HG03565 (cell line): ENCODE measurements at regions not wholly inside any gene's neighbourhood (a gene's known extent, or its start where the extent isn't known, plus 50 kb on each side); places are given as distances from the start of the nearest gene placed in this dataset.

ENCODE experiments used
- ATAC-seq: cut with Tn5 transposase; IDR thresholded peaks from one replicate; pipeline ENCODE4 v1.9.1; 2021; ENCODE audit warnings: mild to moderate bottlenecking, moderate library complexity; ENCODE audit not compliant: unreplicated experiment

DNA sequence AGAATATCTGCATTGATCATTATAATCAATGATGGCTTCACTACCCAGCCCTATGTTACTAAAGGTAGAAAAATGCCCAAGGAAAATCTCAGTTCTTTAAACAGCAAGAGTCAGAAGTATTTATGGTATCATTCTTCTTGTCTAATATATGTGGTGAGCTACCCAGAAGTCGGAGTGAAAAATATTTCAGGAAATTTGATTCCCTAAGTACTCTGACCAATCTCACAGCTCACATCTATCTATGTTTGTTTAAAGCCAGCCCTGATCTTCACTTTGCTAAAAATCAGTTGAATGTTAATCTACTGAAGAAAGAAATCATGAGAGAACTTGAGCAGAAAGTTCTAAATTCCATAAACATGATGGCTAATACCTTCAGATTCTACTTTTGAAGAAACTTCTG, 522.9 kb upstream of the SLIT2 start:
- ATAC-seq: no peak

DNA sequence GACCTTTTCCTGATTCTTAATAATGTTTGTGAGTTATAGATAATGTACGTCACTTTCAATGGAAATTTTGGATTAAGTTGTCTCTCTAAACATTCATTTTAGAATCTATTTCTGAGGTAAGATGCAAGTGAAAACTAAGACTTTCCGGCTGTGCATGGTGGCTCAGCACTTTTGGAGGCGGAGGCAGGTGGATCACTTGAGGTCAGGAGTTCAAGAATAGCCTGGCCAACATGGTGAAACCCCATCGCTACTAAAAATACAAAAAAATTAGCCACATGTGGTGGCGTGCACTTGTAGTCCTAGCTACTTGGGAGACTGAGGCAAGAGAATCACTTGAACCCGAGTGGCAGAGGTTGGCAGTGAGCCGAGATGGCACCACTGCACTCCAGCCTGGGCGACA, 524.6 kb upstream of the SLIT2 start:
- ATAC-seq: no peak

DNA sequence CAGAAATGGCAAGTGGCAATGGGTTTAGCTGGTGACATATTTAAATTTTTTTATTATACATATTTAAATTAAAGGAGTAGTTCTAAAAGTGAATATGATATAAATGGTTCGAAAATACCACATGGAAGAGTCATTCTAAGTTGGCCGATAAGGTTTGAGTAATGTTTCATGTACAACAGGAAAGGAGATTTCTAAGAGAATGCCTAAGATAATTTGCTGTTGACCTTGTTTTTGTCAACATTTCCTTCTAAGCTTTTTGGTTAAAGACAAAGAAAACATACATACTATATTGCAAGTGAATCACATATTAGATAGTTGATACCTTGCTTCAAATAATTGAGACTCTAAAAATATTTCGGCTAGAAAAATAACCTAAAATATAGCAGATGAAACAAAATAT, 526.6 kb upstream of the SLIT2 start:
- ATAC-seq: no peak

DNA sequence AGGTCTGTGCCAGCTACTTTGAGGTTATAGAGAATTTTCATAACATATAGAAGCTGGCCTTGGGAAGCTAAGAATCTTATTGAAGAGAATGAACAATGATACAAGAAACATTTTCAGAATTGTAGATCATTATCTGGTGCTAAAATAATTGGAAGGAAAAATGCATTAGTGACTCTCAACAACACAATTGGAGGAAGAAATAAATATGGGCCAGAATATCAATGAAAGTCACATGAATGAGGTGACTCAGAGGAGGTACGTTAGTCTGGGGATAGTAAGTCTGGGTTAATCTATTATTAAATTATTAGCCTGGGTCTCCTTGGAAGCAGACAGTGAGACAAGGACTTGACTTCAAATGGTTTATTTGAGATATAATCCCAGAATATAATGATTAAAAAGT, 529.3 kb upstream of the SLIT2 start:
- ATAC-seq: no peak

DNA sequence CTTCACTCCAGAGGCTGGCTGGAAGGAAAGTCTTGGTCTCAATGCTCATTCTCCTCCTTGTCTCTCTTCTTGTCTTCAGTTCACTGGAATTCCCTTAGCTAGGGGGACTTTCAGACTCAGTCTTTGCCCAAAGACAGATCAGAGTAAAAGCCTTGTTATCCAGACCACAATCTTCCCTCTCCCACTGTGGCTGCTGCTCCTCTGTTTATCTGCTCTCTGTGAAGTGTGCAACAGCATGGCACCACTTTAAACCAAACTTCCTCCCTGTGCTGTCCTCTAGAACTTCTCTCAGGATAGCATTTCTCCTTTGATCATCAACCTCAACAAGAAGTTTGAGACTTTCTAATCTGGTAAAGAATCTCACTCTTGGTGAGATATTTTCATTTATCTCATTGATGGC, 530.1 kb upstream of the SLIT2 start:
- no peak for ATAC-seq

DNA sequence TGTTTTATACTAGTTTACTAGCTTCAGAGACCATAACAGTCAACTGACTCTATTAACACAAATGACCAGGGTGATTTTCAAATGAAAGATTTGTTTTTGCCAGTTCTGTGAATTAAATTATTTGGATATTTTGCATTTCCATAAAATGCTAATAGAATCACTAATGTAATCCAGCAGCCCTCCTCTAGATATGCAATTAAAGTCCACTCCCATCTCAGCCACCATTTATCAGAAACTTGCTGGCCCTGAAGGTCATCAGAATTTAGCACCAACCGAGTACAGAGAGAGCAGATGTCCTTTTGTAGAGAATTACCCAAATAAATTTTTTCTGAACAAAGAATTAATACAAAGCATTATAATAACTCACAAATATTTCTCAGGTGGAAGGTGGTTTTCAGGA, 531.1 kb upstream of the SLIT2 start:
- ATAC-seq: no peak

DNA sequence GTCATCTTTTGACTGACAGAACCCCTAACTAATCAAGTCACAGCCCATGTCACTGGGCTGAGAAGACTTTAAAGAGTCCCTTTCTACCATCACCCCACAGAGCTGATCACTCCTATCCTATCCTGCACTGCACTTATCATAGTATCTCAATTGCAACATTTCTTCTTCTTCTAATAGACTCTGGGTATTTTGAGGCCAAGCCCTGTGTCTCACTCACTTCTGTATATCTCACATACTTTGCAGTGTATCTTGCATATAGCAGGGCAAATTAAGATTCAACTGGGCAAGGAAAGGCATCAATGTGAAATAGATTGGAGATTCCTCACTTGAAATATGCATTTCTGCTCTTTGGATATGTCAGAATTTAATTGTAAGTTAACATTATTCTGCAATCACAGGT, 531.5 kb upstream of the SLIT2 start:
- no peak for ATAC-seq

DNA sequence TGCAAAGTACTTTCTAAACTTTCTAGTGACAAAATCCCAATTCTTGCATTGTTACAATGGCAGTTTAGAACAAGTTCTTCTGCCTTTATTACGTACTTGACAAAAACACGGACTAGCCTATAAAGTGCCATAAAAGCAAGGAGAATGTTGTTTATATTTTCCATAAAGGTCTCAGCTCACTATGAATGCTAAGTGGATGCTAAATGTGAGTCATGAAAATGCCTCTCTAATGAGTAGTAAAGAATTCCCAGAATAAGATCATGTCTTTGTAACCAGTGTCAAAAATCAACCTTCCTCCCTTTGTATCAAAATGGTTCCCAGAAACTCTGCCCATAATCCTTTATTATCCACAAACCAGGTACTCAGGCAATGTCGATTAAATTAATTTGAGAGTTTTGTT, 539.8 kb upstream of the SLIT2 start:
- no peak for ATAC-seq

DNA sequence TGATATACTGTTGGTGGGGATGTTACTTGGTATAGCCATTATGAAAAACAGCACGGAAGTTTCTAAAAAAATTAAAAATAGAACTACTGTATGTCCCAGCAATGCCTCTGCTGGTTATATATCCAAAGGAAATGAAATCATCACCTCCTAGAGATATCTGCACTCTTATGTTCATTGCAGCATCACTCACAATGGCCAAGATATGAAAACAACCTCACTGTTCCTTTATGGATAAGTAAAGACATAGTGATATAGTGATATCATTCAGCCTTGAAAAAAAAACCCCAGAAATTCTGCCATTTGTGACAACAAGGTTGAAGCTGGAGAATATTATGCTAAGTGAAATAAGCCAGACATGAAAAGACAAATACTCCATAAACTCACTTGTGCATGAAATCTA, 543.8 kb upstream of the SLIT2 start:
- ATAC-seq: no peak

DNA sequence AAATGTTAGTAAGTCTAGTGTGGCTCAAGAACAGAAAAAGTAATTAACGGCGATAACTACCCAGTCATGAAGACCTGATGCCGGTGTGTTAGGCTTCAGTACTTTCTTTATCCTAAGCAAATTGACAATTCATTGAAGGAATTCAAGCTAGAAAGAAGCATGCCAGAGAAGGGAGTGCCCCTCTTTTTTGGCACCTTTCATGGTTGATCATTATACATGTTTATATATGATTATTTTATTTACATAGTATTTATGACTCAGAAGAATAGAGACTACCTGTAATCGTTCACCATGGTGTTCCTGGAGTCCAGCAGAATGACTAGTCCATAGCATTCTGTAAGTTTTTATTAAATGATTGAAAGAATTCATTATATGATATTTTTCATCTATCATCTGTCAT, 548.3 kb upstream of the SLIT2 start:
- no peak for ATAC-seq

DNA sequence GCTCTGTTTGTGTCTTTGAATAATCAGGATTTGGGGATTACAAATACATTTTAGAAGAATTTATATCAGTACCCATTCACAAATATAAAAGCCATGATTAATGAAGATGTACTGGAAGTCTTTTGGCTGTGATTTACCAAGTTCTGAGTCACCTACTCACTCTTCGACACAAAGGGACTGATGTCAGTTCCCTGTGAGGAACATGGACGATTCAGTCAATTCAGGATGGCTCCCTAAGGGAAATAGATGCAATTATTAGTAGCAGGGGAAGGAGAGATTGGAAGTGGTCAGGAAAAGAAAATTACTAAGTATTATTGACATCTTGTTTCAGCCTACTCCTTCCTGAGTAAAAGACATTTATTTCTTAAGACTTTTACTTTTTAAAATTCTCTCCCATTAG, 550.7 kb upstream of the SLIT2 start:
- no peak for ATAC-seq

DNA sequence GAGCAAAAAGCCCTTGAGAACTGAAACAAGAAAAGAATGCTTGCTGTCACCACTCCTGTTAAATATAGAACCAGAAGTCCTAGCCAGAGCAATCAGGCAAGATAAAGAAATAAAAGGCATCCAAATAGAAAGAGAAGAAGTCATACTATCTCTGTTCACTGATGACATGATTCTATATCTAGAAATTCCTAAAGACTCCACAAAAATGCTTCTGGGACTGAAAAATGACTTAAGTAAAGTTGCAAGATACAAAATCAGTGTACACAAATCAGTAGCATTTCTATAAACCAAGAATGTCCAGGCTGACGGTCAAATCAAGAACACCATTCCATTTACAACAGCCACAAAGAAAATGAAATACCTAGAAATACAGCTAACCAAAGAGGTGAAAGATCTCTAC, 552.7 kb upstream of the SLIT2 start:
- no peak for ATAC-seq

DNA sequence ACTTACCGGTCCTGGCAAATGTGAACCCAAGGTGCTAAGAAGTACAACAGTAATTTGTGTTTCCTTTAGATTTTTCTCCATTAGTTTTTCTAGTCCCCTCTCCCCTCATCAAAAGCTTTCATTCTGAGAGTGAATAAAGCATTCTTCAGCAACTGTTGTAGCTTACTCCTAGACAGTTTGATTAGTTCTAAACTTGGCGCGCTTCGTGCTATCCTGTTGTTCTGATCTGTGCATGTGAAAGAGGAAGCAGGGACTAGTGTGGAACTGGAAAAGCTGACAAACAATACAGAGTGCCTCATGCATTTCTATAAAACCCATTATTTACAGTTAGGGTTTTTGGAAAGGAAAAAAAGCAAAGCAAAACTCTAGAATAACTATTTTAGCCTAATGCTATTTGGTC, 556.9 kb upstream of the SLIT2 start:
- ATAC-seq: no peak

DNA sequence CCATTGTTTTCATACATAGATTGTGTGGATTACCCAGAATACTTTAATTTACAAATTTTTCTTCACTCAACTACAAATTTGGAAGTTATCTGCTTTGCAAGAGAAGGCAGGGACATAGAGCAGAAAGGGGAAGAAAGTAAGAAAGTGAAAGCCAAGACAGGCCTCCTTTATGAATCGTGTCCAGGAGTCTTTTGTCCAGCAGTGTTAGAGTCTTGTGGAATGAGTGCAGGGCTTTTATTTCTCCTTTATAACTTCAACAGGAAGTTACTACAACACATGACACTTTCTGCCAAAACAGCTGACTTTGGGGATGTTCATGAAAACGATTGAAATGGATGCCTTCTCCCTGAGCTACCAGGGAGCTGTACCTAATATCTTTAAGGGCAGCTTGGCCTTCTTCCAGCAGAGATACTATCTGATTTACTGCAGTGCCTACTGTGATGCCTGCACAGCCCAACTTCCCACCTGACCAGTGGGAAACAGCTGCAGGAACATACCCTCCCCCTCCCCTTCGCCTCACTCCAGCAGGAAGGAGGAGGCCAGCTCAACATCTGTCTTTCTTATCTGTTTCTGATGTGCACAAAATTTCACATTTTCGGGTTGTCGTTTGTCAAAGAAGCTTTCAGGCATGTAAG, 557.7 kb upstream of the SLIT2 start:
- ATAC-seq: no peak

DNA sequence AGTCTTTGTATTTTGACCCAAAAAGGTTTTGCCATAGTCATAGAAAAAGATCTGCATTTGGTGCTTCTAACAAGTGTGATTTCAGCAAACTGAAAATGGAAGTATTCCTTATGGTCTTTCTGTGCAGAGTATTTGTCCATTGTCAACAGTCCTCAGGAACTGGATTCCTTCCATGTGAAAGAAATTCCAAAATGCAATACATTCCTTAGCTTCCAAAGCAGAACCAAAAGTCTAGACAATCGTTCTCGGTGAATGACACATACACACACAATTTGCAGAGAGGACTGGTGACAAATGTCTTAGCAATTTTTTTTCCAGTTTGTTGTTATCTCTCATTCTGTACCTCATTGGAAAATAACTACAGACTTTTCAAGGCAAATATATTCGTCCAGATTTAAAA, 562.2 kb upstream of the SLIT2 start:
- ATAC-seq: no peak

DNA sequence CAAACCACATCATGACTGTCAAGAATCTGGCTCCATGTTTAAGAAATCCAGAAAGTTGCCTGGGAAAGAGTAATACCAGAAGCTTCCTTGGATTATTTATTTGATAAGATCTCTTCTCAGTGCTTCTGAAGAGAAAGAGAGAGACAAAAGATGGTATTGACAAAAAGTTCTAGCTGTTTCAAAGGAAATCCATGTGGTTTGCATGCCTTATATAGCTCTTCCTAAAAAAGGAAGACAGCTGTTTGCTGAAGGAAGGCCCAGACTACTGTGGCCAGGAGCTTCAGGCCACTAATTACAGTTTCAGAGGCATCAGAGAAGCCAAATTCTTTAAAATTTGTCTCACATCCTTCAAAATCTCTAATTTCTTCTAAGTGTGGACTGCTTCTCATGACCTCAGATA, 565.2 kb upstream of the SLIT2 start:
- no peak for ATAC-seq

DNA sequence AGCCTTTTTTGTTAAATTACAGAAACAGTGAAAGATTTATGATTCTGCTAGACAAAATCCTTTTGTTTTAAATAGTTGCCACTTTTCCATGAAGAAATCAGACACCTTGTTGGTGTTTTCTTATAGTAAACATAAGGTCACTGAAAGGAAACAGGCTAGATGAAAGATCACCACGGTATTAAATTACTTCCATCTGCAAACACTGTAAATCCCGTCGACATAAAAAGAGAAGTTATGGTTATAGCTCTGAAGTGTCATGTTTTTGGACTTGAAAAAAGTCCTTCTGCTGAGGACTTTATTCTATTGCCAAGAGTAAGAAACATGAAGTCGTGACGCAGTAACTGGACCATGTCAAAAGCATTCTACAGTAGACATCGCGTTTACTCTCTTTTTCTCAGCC, 567.6 kb upstream of the SLIT2 start:
- ATAC-seq: no peak

DNA sequence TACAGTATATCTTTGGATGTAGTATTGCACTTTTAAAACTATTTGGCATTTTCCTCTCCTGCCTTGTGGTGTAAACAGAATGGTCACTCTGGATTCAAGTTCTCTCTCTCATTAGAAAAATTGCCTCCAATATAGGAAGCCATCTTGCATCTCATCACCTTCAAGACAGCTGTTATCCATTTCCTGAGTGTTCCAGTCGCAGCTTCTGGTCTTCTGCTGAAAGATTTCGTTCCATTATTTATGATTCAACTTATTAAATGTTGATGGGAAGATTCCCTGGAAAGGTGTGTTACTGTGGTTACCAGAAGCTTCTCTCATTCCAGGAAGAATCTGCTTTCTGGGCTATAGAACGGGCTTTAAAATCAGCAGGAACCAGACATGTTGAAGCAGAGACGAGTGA, 568.3 kb upstream of the SLIT2 start:
- ATAC-seq: no peak

DNA sequence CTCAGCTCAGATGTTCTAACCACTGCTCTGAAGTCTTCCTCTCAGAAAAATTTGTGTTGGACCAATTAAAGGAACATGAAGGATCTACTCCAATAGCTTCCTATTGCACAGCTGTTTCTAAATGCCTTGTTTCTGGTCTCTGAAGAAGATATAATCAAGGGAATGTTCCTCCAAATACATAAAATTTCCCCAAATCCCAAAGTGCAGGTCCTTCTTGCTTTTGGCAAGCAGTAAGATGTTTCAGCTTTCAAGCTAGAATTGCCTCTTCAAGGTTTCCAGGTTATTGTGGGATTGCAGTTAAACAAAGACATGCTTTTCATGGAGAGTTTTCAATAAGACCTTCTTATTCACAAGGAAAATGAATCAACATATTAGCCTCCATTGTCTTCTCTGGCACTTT, 574.5 kb upstream of the SLIT2 start:
- ATAC-seq: no peak

DNA sequence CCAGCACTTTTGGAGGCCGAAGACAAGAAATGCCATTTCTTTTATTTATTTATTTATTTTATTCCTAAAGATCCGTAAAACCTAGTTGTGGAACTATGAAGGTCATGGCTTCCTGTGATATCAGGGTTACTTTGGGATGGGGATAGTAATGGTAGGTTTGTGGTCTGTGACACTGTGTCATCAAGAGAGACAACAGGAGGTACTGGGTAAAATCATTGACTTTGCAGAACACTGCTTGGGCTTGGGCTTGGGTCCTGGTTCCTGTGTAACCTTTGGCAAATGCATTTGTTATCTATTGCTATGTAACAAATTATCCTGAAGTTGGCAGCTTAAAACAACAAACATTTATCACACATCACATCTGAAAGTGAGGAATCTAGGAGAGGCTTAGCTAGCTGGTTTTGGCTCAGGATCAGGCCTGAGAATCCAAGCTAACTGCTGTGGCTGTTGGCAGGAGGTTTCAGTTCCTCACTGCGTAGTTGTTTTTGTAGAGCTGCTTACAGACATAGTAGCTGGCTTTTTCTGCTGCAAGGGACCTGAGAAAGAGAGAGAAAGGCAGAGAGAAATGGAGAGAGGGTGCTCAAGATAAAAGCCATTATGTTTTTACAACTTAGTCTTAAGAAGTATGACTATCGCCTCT, 576.4 kb upstream of the SLIT2 start:
- no peak for ATAC-seq

DNA sequence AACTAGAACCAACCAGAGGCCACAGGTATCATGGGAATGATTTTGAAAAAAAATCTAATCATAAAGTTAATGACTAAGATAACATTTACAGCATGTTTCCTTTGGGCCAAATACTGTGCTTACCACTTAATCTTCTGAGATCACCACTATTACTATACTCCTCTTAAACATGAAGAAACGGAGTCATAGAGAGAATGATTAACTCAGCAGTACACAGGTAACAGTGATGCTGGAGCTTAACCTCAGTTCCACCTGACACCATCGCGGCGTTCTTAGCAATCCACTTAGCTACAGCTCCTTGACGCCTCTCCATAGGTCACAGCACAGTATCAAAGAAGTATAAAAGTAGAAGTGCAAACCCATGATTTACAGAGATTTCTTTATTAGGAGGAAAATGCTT, 592.6 kb upstream of the SLIT2 start:
- no peak for ATAC-seq

DNA sequence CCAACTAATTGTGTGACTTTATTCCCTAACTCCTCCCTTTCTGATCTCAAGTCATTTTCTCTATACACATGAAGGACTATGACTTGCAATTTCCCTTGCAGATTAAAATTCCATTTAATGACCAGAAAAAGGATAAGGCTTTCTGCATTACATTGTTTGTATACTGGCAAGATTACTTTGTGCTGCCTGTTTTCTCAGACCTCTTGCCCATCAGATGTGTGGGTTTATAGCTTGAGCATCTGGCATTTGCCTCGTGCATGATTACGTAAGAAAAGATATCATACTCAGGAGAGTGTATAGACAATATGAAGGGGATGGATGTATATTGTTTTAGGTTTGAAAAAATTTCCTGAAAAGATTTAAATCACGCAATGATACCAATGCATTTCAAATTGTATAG, 593.8 kb upstream of the SLIT2 start:
- ATAC-seq: no peak

DNA sequence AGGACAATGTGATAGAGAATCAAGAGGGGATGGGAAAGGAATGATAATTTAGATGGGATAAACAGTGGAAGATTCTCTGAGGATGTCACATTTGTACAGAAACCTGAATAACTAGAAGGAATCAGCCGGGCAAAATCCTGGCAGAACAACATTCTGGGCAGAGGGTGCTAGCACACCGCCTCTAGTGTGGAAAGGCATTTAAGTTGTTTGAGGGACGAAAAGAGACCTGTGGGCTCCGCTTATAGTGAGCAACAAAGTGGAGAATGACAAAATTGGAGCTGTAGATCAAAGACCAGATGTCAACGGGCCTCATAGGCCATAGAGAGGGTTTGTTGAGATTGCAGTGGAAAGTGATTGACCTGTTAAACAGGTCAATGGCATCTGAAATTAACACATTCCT, 596.0 kb upstream of the SLIT2 start:
- ATAC-seq: no peak
